Skin epidermis (tissue), 12 donors: ENCODE measurements at regions not wholly inside any gene's neighbourhood (a gene's known extent, or its start where the extent isn't known, plus 50 kb on each side); places are given as distances from the start of the nearest gene placed in this dataset.
A peak's percentile ranks its signal among the peaks of the same experiment; 100 is the strongest.
"Not testable (repeated sequence)": the region's sequence is repeated elsewhere in the genome, so short reads cannot be mapped to it uniquely, and the experiment has no call there.

Experiments
- H3K27ac ChIP-seq, 21 experiments: fragments of 200-600 bp; sonication (generic) in 11 of 21; one replicate each; pipeline ENCODE4 v1.5.0; 2020; ENCODE audit warnings: mild to moderate bottlenecking in 3 of 21, inconsistent platforms in 2 of 21, moderate library complexity in 2 of 21
- H3K4me3 ChIP-seq, 7 experiments: fragments of 200-600 bp; sonication (generic) in 2 of 7; one replicate each; pipeline ENCODE4 v1.5.0; 2020; ENCODE audit warnings: inconsistent platforms in 2 of 7, mild to moderate bottlenecking in 2 of 7, moderate library complexity in 1 of 7

DNA sequence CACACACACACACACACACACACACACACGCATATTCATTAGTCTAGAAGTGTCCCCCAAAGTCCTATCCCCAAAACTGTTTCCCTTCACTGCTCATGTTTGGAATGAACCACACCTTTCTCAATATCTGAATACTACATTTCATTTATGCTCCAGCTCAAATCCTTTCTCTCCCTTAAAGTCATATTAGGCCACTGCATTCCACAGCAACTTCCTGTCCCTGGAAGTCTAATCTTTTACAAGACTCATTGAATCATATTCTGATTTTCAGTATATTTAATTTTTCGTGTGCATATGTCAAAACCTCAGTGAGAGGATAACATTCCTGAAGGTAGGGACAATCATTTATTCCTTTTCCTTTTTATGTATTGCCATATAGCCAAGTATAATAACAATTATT is 155.6 kb upstream of the LMNTD1 start:
- Histone ChIP-seq H3K27ac (no peak overlapping the region), H3K4me3 (no peak overlapping the region)

DNA sequence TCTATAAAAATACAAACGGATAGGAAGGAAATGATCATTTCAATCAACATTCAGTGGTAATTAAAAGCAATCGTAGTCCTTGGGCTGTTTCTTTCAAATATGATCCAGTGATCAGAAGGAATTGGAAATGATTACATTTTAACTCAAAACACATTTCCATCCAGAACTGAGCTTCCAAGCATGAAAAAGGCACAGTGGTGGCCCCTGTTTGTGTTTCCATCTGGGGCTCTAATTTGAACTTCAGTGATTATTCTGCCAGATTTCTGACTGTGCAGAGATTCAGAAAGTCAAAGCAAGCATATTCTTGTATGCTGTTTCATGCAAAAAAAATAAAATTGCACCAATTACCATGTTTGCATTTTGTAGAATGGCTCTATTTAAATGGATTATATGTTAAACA is 157.0 kb upstream of the LMNTD1 start:
- Histone ChIP-seq H3K4me3 (no peak overlapping the region), H3K27ac (no peak overlapping the region)

DNA sequence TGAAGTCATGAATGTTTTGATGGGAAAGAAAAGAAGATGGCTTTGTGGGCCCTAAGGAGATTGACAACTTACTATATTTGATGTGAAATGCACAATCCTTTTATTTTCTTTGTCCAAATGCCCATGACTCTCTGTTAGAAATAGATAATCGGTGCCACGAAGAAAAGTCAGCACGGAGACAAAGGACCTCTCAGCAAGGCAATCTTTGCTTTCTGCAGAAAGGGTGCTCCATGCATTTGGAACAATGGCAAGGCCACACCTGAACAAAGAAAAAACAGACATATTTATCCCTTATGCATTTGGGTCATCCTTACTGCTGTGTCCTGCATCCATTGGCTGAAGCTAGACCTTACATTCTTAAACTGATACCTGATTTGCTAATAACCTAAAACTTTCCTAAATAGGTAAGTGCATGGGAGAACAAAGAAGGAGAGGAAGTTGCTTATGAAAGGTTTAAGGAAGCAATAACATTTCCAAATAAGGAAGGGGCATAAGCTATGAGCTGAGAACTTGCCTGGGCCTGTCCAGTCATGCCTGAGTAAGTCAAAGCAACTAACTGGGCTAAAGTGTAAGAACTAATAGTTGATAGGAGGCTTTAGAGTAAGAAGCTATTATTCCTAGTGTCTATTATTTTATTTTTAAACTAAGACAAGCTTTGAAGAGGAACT is 158.0 kb upstream of the LMNTD1 start:
- not testable (repeated sequence) for H3K27ac ChIP-seq, H3K4me3 ChIP-seq

DNA sequence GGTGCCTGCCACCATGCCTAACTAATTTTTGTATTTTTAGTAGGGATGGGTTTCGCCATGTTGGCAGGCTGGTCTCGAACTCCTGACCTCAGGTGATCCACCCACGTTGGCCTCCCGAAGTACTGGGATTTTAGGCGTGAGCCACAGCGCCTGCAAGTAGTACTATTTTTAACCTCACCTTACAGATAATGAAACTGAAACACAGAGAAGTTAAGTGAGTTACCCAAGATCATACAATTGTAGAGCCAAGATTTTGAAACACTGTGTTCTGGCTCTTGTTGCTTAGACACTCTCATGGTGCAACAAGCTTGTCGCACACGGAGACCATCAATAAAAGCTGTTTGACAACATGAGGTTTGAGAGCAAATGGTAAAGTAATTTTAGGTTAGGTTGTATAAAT is 159.1 kb upstream of the LMNTD1 start:
- Histone ChIP-seq H3K27ac (no peak overlapping the region), H3K4me3 (no peak overlapping the region)

DNA sequence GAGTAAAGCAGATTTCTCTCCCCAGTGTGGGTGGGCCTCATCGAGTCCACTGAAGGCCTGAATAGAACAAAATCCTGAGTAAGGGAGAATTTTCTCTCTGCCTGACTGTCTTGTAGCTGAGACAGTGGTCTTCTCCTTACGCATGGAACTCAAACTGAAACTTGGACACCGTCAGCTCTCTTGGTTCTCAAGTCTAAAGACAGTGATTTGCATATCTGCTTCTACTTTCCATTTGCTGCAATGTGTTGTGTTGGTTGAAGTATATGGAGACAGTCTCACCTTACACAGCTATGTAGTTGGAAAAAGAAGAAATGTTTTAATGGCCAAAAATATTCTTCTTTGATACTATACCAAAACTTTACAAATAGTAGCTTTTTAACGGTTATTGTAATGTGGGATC is 160.2 kb upstream of the LMNTD1 start:
- H3K27ac ChIP-seq: no peak overlapping the region
- H3K4me3 ChIP-seq: no peak overlapping the region

DNA sequence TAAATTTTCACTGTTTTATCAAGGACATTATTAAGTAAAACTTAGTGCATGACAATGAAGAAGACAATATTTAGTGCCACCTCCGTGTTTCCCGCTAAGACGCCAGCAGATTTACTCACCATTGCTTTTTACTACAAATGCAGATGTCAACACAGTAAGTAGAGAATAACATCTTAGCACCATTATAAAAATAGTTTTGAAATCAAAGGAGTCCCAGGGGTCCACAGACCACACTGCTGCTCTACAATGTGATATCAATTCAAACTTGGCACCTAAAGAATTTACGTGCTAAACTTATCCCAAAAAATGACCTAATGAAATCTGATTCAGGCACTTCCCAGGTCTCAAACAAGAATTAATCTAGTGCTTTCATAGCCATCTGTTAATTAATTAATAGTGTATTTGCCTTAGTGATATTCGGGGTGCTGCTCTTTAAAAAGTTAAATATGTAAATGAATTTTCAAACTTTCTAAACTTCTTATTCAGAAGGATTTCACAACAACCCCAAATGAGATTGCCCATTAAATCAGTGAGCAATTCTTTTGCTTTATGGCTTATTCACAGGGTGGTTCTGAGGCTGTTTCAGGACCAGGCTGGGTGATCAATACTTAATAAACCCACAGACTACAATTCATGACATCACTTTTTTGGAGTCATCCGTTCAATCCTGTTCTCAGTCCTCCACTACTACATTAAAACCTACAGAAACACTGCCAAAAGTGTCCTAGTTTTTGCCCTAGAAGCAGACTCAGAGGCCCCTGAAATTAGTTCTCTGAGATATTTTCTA is 161.3 kb upstream of the LMNTD1 start:
- Histone ChIP-seq H3K27ac (peak overlapping the region in 1 of 21 experiments; percentile 15), H3K4me3 (no peak overlapping the region)

DNA sequence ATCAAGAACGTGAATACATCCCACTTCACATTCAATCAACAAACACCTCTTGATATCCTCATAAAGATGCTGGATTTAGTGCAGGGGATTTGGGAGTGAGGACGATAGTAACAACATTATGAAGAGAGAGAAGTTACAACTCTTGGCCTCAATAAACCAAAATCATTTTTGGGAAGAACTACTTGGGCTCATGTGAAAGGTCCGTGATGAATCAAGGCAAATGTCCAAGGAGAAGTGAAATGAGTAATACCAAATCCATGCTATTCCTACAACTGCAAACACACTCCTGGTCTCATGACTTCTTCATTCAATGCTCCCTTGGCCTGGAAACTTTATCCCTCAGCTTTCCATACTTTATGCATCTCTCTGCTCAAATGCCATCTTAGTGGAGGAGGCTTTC is 162.0 kb upstream of the LMNTD1 start:
- H3K4me3 ChIP-seq: no peak overlapping the region
- peak overlapping the region in 1 of 21 experiments; percentile 15 for H3K27ac ChIP-seq

DNA sequence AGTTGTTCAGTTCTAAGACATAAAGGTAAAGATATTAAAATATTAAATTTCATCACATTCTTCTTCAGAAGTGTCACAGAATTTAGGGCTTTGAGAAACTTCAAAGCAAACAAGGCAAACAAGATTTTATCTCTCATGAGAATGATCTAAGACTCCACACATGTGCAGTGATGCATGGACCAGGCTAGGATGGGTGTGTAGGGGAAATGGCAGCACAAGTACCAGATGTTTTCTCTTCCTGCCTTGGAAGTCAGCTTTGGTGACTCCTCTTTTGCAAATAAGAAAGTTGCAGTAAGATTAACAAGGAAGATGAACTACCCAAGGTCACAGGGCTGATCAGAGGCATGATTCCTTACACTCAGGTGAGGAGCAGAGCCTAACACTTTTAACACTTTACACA is 163.8 kb upstream of the LMNTD1 start:
- Histone ChIP-seq H3K4me3 (no peak overlapping the region), H3K27ac (no peak overlapping the region)

DNA sequence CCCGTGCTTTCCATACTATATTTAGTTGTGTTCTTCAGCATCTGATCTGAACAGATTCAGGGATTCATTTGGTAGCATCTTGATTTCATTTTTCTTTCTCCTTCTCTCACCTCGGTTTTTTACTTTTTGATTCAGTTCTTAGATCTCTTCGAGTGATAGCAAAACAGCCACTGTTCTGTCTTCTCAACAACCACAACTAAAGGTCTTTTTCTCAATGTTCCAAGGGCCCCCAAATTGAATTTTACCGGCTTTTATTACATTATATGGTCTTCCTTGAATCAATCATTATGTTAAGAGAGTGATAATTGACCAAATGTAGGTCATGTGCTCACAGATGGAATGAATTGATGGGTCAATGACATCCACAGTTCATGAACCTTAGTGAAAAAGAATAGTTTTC is 164.5 kb upstream of the LMNTD1 start:
- Histone ChIP-seq H3K27ac (no peak overlapping the region), H3K4me3 (no peak overlapping the region)

DNA sequence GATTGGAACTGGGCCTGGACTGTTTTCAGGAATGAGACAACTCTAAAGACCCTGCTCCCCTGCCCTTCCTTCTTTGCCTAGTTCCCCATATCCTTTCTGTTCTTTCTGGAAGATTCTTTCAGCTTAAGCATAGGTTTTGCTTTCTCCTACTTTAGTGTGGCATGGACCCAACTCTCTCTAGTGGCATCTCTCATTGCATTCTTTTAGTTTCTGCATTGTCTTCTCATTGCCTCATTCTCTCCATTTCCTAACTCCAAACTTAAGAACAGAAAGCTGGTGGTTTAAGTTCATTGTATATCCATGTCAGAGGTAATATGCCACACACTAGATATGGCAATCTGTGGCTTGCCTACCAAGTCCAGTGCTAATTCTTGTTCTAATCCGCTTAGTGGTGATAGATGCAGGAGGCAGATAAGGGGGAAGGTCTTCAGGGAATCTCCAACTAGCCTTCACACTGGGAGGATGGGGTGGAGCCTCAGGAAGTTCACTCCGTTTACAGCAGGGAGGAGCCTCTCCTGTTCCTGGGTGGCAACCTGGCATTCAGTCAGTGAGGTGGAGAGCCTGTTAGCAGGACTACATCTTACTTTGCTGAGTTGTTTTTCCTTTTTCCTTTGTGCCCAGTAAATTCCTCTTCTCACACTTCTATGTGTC is 165.1 kb upstream of the LMNTD1 start:
- Histone ChIP-seq H3K27ac (no peak overlapping the region), H3K4me3 (no peak overlapping the region)

DNA sequence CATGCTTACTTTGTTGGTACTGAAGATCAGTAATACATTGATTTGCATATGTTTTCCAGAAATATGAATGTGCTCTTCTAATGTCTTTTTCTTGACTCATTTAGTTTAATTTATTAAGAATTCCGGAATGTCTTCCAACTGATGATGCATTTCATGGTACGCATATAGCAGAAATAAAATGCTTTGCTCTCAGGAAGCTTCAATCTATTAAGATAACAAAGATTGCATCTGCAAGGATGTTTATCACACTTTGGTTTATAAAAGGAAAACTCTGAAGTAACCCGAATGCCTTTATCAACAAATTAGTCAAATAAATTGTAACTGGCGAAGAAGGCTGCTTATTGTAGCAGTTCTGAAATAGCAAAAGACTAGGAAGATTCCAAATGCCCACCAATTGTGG is 166.4 kb upstream of the LMNTD1 start:
- no peak overlapping the region for H3K4me3 ChIP-seq
- H3K27ac ChIP-seq: no peak overlapping the region

DNA sequence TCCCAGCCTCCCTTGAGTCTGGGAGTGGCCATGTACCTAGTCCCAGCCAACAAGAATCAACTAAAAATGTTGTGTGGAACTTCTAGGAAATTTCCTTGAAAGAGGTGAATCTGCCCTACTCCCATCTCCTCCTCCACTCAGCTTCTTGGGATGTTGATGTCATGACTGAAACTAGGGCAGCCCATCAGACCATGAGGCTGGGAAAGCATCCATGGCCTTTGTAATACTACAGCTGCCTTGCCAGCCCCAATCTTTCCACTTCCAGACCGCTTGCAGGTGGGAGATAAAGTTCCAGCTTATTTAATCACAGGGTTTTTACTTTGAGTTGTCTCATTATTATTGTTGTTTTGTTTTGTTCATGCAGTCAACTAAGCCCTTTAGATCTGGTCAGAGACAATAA is 170.3 kb upstream of the LMNTD1 start:
- H3K4me3 ChIP-seq: no peak overlapping the region
- H3K27ac ChIP-seq: peak overlapping the region in 2 of 21 experiments; percentile 24 to 41

DNA sequence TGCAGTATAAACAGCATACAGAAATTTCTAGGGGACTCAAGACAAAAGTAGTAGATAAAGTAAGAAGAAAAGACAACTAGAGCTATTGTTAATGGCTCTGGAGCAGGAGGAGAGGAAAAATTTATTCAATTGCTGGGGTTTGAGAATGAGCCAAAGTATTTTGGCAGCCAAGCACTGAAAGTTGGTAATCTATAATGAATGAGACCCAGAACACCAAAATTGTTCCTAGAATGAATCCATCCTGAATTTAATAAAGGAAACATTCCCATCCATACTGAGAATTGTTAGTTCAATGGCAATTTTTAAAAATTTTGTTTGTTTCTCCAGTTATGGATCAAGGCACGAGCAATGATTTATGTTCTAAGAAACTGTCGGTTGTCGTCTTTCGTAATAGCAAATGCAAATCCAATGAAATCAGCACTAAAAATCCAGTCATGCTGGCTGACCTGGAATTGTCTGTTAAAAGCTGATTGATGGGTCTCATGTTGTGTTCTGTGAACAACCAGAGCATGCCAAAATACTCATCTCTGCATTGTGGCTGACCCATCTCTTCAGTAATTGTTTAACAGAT is 170.9 kb upstream of the LMNTD1 start:
- Histone ChIP-seq H3K4me3 (no peak overlapping the region), H3K27ac (peak overlapping the region in 2 of 21 experiments; percentile 24 to 41)

DNA sequence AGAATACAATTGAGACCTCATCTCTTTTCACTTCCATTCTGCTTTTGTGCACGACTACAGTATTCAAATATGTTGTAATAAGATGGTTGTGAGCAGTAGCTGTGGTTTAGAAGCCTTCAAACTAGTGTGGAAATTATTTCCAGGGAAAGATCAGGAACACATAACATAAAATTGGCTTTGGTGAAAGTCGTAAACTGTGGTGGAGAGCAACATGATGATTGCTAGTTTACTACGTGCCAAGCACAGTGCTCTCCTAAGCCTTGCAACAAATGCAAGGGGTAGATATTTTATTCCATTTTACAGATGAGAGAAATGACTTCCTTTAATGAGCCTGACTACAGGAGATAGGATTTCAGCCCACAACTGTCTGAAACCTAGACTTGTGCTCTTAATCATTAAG is 172.4 kb upstream of the LMNTD1 start:
- no peak overlapping the region for H3K27ac ChIP-seq

DNA sequence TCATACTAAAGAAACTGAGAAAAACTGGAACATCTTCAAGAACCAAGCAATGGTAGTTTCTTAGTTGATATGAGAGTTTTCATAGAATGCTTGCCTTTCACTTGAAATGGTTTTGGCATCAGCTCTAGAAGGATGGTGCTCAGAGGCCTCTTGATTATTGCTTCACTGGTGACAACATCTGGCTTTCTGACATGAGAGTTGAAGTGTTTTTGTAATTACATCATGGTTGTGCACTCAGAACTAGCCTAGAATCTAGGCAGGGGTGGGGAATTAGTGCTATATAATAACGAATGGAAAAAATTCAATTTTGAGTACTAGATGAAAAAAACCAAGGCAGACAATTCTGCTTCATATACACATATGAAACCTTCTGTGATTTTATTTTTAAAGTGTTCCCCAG is 172.8 kb upstream of the LMNTD1 start:
- H3K4me3 ChIP-seq: no peak overlapping the region
- H3K27ac ChIP-seq: no peak overlapping the region

More for the DNA sequence above, 172.4 kb upstream of the LMNTD1 start:
- H3K4me3 ChIP-seq: no peak overlapping the region

DNA sequence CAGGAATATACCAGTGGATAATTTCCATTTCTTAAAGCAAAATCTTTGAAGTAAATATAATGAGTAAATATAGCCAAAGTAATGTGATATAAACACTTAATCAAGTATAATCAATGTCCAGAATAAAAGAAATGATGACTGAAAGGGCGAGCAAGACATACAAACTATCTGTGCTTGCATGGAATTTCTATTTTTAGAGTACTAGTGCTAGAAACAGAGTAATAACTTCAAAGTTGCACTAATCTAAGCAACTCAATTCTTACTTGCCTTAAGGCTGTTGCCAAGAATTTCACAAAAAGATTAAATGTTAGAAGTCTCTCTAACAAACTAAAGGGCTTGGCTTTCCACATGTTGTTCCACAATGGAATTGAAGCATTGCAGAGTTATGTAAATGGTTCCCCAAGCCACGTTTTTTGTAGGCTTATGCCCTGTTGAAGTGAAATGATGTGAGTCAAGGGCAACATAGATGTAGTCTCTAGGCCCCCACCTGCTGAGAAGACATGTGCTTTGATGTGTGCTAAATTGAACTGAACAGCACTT is 175.0 kb upstream of the LMNTD1 start:
- no peak overlapping the region for H3K4me3 ChIP-seq
- no peak overlapping the region for H3K27ac ChIP-seq

DNA sequence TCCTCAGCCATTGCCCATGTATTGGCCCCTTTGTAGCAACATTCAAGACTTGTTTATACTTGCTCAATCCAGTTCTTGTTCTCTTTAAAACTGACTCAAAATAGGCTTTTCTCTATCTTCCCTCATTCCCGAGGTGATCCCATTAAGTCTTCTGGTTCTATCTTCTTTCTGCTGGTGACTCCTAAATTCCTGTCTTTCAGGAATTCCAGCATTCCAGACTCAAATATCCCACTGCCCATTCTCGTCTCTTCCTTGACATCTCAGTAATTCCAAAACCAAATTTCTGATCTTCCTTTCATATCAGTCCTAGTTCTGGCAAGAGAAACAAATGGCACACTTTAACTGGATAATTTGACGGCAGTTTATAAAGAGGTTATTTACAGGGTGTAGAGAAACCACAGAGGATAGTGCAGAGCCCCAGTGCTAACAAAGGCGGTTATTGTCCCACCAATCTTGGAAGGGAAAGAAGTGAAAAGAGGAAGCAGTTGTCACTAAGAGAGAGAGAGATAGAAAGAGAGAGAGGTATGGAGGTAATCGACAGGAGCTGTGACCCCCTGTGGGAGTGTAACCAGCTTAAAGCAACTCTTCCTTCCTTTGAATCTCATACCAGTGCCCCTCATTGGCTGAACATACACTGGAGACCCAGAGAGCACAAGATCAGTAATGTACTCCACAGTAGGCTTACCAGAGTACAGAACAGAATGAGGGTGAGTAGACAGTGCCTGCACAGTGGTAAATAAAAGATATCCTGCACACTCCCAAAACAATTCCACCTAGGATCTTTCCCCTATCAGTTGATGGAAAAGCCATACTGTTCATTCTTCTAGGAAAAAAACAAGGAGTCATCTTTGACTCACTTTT is 177.6 kb upstream of the LMNTD1 start:
- H3K4me3 ChIP-seq: no peak overlapping the region
- H3K27ac ChIP-seq: no peak overlapping the region

DNA sequence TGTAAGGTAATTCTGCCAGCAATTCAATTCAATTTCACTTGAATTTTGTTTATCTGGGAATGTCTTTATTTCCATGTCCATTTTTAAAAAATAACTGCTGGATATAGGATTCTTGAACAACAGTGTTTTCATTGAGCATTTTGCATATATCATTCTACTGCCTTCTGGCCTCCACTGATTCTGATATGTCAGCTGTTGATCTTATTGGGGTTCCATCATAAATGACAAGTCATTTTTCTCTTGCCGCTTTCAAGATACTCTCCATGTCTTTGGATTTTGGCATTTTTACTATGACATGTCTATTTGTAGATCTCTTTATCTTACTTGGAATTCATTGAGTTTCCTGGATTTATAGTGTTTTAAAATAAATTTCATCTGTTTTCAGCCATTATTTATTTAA is 180.5 kb upstream of the LMNTD1 start:
- Histone ChIP-seq H3K4me3 (no peak overlapping the region), H3K27ac (no peak overlapping the region)

DNA sequence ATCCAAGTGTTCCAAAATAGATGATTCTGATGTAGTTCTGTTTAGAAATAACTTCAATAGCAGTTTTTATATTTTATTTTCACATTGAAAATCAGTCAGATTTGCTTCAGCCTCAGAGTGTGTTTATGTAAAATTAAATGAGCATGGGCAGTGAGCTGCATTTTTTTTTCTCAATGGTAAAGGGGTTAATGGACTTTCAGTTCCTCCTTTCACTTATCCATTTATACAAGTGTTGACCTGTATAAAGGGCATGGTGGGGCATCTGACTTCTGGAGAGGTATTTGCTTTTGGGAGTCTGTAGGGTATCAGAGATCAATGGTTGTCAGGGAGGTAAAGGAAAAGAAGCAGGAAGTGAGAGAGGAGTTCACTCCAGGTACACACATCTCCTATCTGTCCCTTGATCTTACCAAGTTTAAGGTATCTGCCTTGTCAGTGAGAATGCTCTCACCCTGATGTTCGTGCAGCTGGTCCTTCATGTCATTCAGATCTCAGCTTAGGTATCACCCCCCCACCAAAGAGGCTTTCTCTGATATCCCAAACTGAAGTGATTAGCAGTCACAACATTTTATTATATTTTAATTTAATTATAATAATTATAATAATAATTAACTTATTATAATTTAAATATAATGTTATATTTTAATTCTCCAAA is 181.6 kb upstream of the LMNTD1 start:
- Histone ChIP-seq H3K27ac (no peak overlapping the region), H3K4me3 (no peak overlapping the region)
